Gastroesophageal sphincter (tissue), 4 donors: ENCODE measurements at regions not wholly inside any gene's neighbourhood (a gene's known extent, or its start where the extent isn't known, plus 50 kb on each side); places are given as distances from the start of the nearest gene placed in this dataset.
"Not testable (repeated sequence)": the region's sequence is repeated elsewhere in the genome, so short reads cannot be mapped to it uniquely, and the experiment has no call there.

Source experiments
- ATAC-seq: fragments of 150-250 bp; one replicate; pipeline ENCODE4 v1.9.1; 2016; ENCODE audit warnings: mild to moderate bottlenecking, moderate library complexity
- H3K27ac ChIP-seq, 4 donors: fragments of 200-600 bp; sonication (generic) in 3 of 4; 1 replicate in 3 of 4; 2 replicates in 1 of 4; pipeline ENCODE4 v1.5.1; 2016 to 2019
- H3K27me3 ChIP-seq: fragments of 200-600 bp; sonication (generic); one replicate; pipeline ENCODE4 v1.5.1; 2019
- H3K36me3 ChIP-seq, 2 donors: fragments of 200-600 bp; sonication (generic); one replicate each; pipeline ENCODE4 v1.5.1; 2019; ENCODE audit warnings: control low read depth in 1 of 2
- H3K4me1 ChIP-seq, 3 donors: fragments of 200-600 bp; sonication (generic); 1 replicate in 2 of 3; 2 replicates in 1 of 3; pipeline ENCODE4 v1.5.1; 2016 to 2019; ENCODE audit warnings: control low read depth in 2 of 3
- H3K4me3 ChIP-seq, 2 donors: fragments of 200-600 bp; sonication (generic); one replicate each; pipeline ENCODE4 v1.5.1; 2019; ENCODE audit warnings: mild to moderate bottlenecking in 1 of 2, moderate library complexity in 1 of 2
- H3K9me3 ChIP-seq, 3 donors: fragments of 200-600 bp; sonication (generic); one replicate each; pipeline ENCODE4 v1.5.1; 2017 to 2019; ENCODE audit warnings: control low read depth in 2 of 3
- EP300 ChIP-seq: sonication (generic); formaldehyde crosslinking; IDR thresholded peaks from one replicate; pipeline ENCODE4 v1.6.1; 2017; ENCODE audit warnings: antibody characterized with exemption, mild to moderate bottlenecking
- POLR2A ChIP-seq, 2 donors: fragments of 450-650 bp; IDR thresholded peaks; one replicate each; pipeline ENCODE4 v1.6.1; 2017; ENCODE audit warnings: antibody characterized with exemption in 2 of 2, mild to moderate bottlenecking in 2 of 2, moderate library complexity in 1 of 2
- POLR2AphosphoS5 ChIP-seq: sonication (generic); formaldehyde crosslinking; IDR thresholded peaks from one replicate; pipeline ENCODE4 v1.6.1; 2017; ENCODE audit warnings: antibody characterized with exemption
- WGBS, 2 donors: methylation state at CpG; one replicate each; pipeline ENCODE4 v1.1.5; 2018; ENCODE audit warnings: low coverage in 1 of 2; 5-methylcytosine and 5-hydroxymethylcytosine counted together
- TF ChIP-seq, protein P1 (sequence below), 4 experiments: fragments of 200-600 bp in 2 of 4; fragments of 450-650 bp in 2 of 4; sonication (generic) in 1 of 4; IDR thresholded peaks; one replicate each; pipeline ENCODE4 v1.5.1; 2017 to 2019; ENCODE audit warnings: antibody characterized with exemption in 4 of 4, mild to moderate bottlenecking in 2 of 4, moderate library complexity in 2 of 4

GRCh38 chr16:26985100-26986065 lies 81.3 kb upstream of the C16orf82 start:
- no peak for ATAC-seq
- Histone ChIP-seq H3K36me3 (no peaks in the 10 kb centered on the region), H3K9me3 (no peaks in the 10 kb centered on the region), H3K4me3 (no peak overlapping the region), H3K4me1 (no peaks in the 10 kb centered on the region), H3K27ac (no peak overlapping the region), H3K27me3 (peaks cover 14% of the 10 kb centered on the region)
- TF ChIP-seq POLR2A (IDR thresholded peaks at IDR 0.05) (no peak), POLR2AphosphoS5 (no peak), EP300 (no peak)
- TF ChIP-seq, protein P1, sequence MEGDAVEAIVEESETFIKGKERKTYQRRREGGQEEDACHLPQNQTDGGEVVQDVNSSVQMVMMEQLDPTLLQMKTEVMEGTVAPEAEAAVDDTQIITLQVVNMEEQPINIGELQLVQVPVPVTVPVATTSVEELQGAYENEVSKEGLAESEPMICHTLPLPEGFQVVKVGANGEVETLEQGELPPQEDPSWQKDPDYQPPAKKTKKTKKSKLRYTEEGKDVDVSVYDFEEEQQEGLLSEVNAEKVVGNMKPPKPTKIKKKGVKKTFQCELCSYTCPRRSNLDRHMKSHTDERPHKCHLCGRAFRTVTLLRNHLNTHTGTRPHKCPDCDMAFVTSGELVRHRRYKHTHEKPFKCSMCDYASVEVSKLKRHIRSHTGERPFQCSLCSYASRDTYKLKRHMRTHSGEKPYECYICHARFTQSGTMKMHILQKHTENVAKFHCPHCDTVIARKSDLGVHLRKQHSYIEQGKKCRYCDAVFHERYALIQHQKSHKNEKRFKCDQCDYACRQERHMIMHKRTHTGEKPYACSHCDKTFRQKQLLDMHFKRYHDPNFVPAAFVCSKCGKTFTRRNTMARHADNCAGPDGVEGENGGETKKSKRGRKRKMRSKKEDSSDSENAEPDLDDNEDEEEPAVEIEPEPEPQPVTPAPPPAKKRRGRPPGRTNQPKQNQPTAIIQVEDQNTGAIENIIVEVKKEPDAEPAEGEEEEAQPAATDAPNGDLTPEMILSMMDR (IDR thresholded peaks at IDR 0.05): no peak
- 52 to 53% methylated on average over 12 to 16 of the region's 17 CpGs for WGBS, 2 donors

- WGBS, 2 donors: 37 to 53% methylated on average over 4 to 5 of the region's 7 CpGs
- H3K9me3 ChIP-seq: no peaks in the 10 kb centered on the region
- TF ChIP-seq POLR2A (IDR thresholded peaks at IDR 0.05): no peak
- TF ChIP-seq, protein P1 (IDR thresholded peaks at IDR 0.05): no peak
- no peak for TF ChIP-seq EP300
- H3K27me3 ChIP-seq: peaks cover 16% of the 10 kb centered on the region
- H3K4me3 ChIP-seq: no peak overlapping the region
- H3K27ac ChIP-seq: no peak overlapping the region
- ATAC-seq: no peak
- H3K36me3 ChIP-seq: no peaks in the 10 kb centered on the region
- no peaks in the 10 kb centered on the region for H3K4me1 ChIP-seq
Measured at GRCh38 chr16:26987597-26988010, 79.1 kb upstream of the C16orf82 start.

DNA sequence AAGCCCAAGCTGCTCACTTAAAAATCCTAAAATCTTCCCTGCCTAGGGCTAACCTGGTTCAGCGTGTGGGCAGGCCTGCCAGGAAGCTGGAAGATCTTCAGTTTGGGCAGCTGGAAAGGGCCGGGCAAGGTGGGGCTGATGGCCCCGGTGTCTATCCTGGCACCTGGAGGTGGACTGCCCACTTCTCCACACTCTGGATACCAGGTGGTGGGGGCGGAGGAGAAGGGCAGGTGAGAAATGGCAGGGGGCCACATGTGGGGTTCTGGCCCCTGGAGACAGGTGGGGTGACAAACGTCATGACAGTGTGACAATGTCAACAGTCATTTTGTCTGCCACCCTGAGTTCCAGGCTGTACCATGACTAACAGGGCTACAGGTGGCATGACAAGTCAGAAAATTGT lies 78.5 kb upstream of the C16orf82 start:
- 55% methylated on average over 3 of the region's 5 CpGs; no CpG with 5 or more reads in 1 of the 2 donors for WGBS, 2 donors
- Histone ChIP-seq H3K27ac (no peak overlapping the region), H3K4me1 (no peaks in the 10 kb centered on the region), H3K4me3 (no peak overlapping the region), H3K36me3 (no peaks in the 10 kb centered on the region), H3K27me3 (peaks cover 22% of the 10 kb centered on the region), H3K9me3 (no peaks in the 10 kb centered on the region)
- TF ChIP-seq POLR2AphosphoS5 (no peak), EP300 (no peak), POLR2A (IDR thresholded peaks at IDR 0.05) (no peak)
- TF ChIP-seq, protein P1 (IDR thresholded peaks at IDR 0.05): no peak
- ATAC-seq: no peak

DNA sequence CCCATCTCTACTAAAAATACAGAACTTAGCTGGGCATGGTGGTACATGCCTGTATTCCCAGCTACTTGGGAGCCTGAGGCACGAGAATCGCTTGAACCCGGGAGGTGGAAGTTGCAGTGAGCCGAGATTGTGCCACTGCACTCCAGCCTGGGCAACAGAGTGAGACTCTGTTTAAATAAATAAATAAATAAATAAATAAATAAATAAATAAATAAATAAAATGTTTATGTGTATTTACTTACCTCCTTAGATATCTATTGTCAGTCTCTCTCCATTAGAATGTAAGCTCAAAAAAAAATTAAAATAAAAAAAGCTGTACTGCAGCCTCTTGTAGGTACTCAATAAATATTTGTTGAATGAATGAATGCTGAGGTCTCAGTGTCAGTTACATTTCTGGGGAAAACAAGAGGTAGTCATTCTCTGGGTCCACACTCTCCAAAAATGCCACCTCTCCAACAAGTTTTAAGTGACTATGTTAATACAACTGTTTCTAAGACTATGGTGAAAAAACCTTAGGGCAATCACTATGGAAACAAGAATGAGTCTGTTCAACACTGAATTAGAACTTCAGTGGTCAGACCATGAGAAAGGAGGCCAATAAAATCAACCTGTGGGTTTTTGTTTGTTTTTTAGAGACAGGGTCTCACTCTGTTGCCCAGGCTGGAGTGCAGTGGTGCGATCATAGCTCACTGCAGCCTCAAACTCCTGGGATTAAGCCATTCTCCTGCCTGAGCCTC lies 76.2 kb upstream of the C16orf82 start:
- H3K27ac ChIP-seq, H3K4me3 ChIP-seq, H3K9me3 ChIP-seq, H3K36me3 ChIP-seq, ATAC-seq, H3K4me1 ChIP-seq: not testable (repeated sequence)
- peaks cover 29% of the 10 kb centered on the region for H3K27me3 ChIP-seq
- 90 to 100% methylated on average over 4 to 5 of the region's 5 CpGs for WGBS, 2 donors

DNA sequence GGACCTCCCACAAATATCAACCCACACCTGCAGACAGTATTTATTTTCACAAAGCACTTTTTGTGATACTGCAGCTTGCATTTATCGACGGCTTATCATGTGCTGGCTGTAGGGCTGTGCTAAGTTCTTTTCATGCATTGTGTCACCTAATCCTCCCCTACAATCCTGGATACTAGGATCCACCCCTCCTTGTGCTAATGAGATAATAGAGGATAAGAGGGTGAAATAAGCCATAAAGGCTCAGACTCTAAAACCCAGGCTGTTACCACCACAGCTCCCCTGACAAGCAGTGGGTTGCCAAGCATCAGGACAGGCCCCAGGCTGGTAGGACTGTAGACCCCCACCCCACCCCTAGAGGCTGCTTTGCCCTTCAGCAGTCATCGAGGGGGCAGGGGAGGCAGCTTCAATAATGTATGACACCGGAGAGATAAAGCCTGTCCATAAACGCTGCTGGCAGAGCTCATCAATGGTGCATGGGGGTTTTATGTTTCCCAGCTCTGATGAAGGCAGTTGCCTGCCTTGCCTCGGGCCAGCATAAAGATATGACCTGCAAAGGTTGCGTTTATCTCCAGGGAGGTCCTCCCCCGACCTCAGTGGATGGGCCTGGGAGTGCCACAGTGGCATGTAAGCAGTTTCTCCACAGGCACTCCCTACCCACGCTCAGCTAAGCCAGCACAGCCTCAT lies 73.9 kb upstream of the C16orf82 start:
- ATAC-seq: no peak

More for the DNA sequence above, 73.9 kb upstream of the C16orf82 start:
- WGBS, 2 donors: 26 to 40% methylated on average over 1 to 7 of the region's 9 CpGs
- Histone ChIP-seq H3K4me1 (no peaks in the 10 kb centered on the region), H3K9me3 (peaks cover 0 to 16% (median 0%) of the 10 kb centered on the region in 3 donors), H3K27me3 (peaks cover 32% of the 10 kb centered on the region), H3K4me3 (no peak overlapping the region), H3K27ac (no peak overlapping the region), H3K36me3 (no peaks in the 10 kb centered on the region)
- TF ChIP-seq POLR2AphosphoS5: no peak
- no peak for TF ChIP-seq EP300
- TF ChIP-seq POLR2A (IDR thresholded peaks at IDR 0.05): no peak
- TF ChIP-seq, protein P1 (IDR thresholded peaks at IDR 0.05): no peak
